ENCODE measurements at regions not wholly inside any gene's neighbourhood (a gene's known extent, or its start where the extent isn't known, plus 50 kb on each side); places are given as distances from the start of the nearest gene placed in this dataset.
A peak's percentile ranks its signal among the peaks of the same experiment; 100 is the strongest.

- H3K9me3 Mint-ChIP-seq = no peaks in the 10 kb centered on the region
- no peak overlapping the region for H3K27ac Mint-ChIP-seq
- peaks cover 11% of the 10 kb centered on the region for H3K4me1 Mint-ChIP-seq
- H3K27me3 Mint-ChIP-seq = no peaks in the 10 kb centered on the region
- H3K4me3 Mint-ChIP-seq = no peak overlapping the region
- H3K36me3 Mint-ChIP-seq = no peaks in the 10 kb centered on the region
- no peak for ATAC-seq
Observed at GRCh38 chr4:98744372-98745150, 86.2 kb upstream of the TSPAN5 start.

GRCh38 chr4:98741952-98742351 is 83.5 kb upstream of the TSPAN5 start:
- no peak overlapping the region for H3K4me3 Mint-ChIP-seq
- no peaks in the 10 kb centered on the region for H3K4me1 Mint-ChIP-seq
- no peak overlapping the region for H3K27ac Mint-ChIP-seq
- no peaks in the 10 kb centered on the region for H3K36me3 Mint-ChIP-seq
- peaks cover 5% of the 10 kb centered on the region for H3K9me3 Mint-ChIP-seq
- H3K27me3 Mint-ChIP-seq = no peaks in the 10 kb centered on the region
- no peak for ATAC-seq

- no peak overlapping the region for H3K4me3 Mint-ChIP-seq
- peaks cover 5% of the 10 kb centered on the region for H3K9me3 Mint-ChIP-seq
- ATAC-seq = no peak
- H3K27ac Mint-ChIP-seq = no peak overlapping the region
- no peaks in the 10 kb centered on the region for H3K4me1 Mint-ChIP-seq
- peaks cover 9% of the 10 kb centered on the region for H3K27me3 Mint-ChIP-seq
- no peaks in the 10 kb centered on the region for H3K36me3 Mint-ChIP-seq
Observed at GRCh38 chr4:98739751-98740150, 81.3 kb upstream of the TSPAN5 start.

- H3K4me3 Mint-ChIP-seq = no peak overlapping the region
- peaks cover 2% of the 10 kb centered on the region for H3K9me3 Mint-ChIP-seq
Observed at GRCh38 chr4:98733601-98734000, 75.2 kb upstream of the TSPAN5 start.

GRCh38 chr4:98728871-98729270 is 70.5 kb upstream of the TSPAN5 start:
- ATAC-seq = no peak
- no peak overlapping the region for H3K4me3 Mint-ChIP-seq
- H3K9me3 Mint-ChIP-seq = peaks cover 13% of the 10 kb centered on the region
- no peaks in the 10 kb centered on the region for H3K27me3 Mint-ChIP-seq
- H3K27ac Mint-ChIP-seq = no peak overlapping the region
- no peaks in the 10 kb centered on the region for H3K4me1 Mint-ChIP-seq
- peaks cover 10% of the 10 kb centered on the region for H3K36me3 Mint-ChIP-seq

More at GRCh38 chr4:98733601-98734000, 75.2 kb upstream of the TSPAN5 start:
- no peaks in the 10 kb centered on the region for H3K36me3 Mint-ChIP-seq
- H3K27ac Mint-ChIP-seq = no peak overlapping the region
- no peaks in the 10 kb centered on the region for H3K4me1 Mint-ChIP-seq
- H3K27me3 Mint-ChIP-seq = peaks cover 9% of the 10 kb centered on the region
- ATAC-seq = no peak

GRCh38 chr4:98728433-98728832 is 70.0 kb upstream of the TSPAN5 start:
- Mint-ChIP-seq H3K9me3 (peaks cover 13% of the 10 kb centered on the region), H3K4me1 (no peaks in the 10 kb centered on the region), H3K36me3 (peaks cover 11% of the 10 kb centered on the region), H3K27ac (no peak overlapping the region), H3K4me3 (no peak overlapping the region), H3K27me3 (no peaks in the 10 kb centered on the region)
- peak; percentile 39 for ATAC-seq

- H3K4me3 Mint-ChIP-seq = no peak overlapping the region
- H3K27me3 Mint-ChIP-seq = no peaks in the 10 kb centered on the region
- no peak overlapping the region for H3K27ac Mint-ChIP-seq
- no peaks in the 10 kb centered on the region for H3K4me1 Mint-ChIP-seq
- no peak for ATAC-seq
- peaks cover 17% of the 10 kb centered on the region for H3K9me3 Mint-ChIP-seq
- peaks cover 11% of the 10 kb centered on the region for H3K36me3 Mint-ChIP-seq
Observed at GRCh38 chr4:98722000-98722399, 63.6 kb upstream of the TSPAN5 start.

GRCh38 chr4:98720871-98721480 is 62.6 kb upstream of the TSPAN5 start:
- no peak overlapping the region for H3K27ac Mint-ChIP-seq
- no peaks in the 10 kb centered on the region for H3K4me1 Mint-ChIP-seq
- H3K4me3 Mint-ChIP-seq = no peak overlapping the region
- peaks cover 11% of the 10 kb centered on the region for H3K36me3 Mint-ChIP-seq
- ATAC-seq = no peak
- H3K9me3 Mint-ChIP-seq = peaks cover 17% of the 10 kb centered on the region
- no peaks in the 10 kb centered on the region for H3K27me3 Mint-ChIP-seq

- Mint-ChIP-seq H3K27me3 (peaks cover 4% of the 10 kb centered on the region), H3K36me3 (no peaks in the 10 kb centered on the region), H3K27ac (no peak overlapping the region), H3K4me3 (no peak overlapping the region), H3K4me1 (no peaks in the 10 kb centered on the region), H3K9me3 (peaks cover 3% of the 10 kb centered on the region)
- no peak for ATAC-seq
Observed at GRCh38 chr4:98716796-98717195, 58.4 kb upstream of the TSPAN5 start.

GRCh38 chr4:98712607-98713006 is 54.2 kb upstream of the TSPAN5 start:
- Mint-ChIP-seq H3K27ac (no peak overlapping the region), H3K4me1 (no peaks in the 10 kb centered on the region), H3K27me3 (peaks cover 17% of the 10 kb centered on the region), H3K36me3 (peaks cover 8% of the 10 kb centered on the region), H3K4me3 (no peak overlapping the region), H3K9me3 (peaks cover 4% of the 10 kb centered on the region)
- no peak for ATAC-seq

- no peak overlapping the region for H3K27ac Mint-ChIP-seq
- no peak for ATAC-seq
- H3K27me3 Mint-ChIP-seq = peaks cover 17% of the 10 kb centered on the region
- peaks cover 6% of the 10 kb centered on the region for H3K9me3 Mint-ChIP-seq
- no peak overlapping the region for H3K4me3 Mint-ChIP-seq
- peaks cover 8% of the 10 kb centered on the region for H3K36me3 Mint-ChIP-seq
- H3K4me1 Mint-ChIP-seq = no peaks in the 10 kb centered on the region
Observed at GRCh38 chr4:98711526-98711925, 53.1 kb upstream of the TSPAN5 start.

- peaks cover 17% of the 10 kb centered on the region for H3K27me3 Mint-ChIP-seq
- H3K27ac Mint-ChIP-seq = no peak overlapping the region
- H3K36me3 Mint-ChIP-seq = peaks cover 15% of the 10 kb centered on the region
- H3K4me3 Mint-ChIP-seq = no peak overlapping the region
- peaks cover 12% of the 10 kb centered on the region for H3K9me3 Mint-ChIP-seq
- H3K4me1 Mint-ChIP-seq = peaks cover 5% of the 10 kb centered on the region
- ATAC-seq = no peak
Observed at GRCh38 chr4:98710831-98711230, 52.4 kb upstream of the TSPAN5 start.
